Activated CD4-positive, alpha-beta T cell treated with anti-CD3 and anti-CD28 coated beads, Interleukin-2, amount 50 U/mL, for 48 hours (primary cell): ENCODE measurements at regions not wholly inside any gene's neighbourhood (a gene's known extent, or its start where the extent isn't known, plus 50 kb on each side); places are given as distances from the start of the nearest gene placed in this dataset.

ENCODE experiments used
- DNase-seq, 2 experiments: peaks; one replicate each; pipeline ENCODE4 v3.0.0-alpha.2; 2020

- DNase-seq = peak in 1 of 2 experiments; percentile 38
Measured at GRCh38 chr15:38672814-38673670, 108.4 kb upstream of the RASGRP1 start.

- DNase-seq = no peak
Measured at GRCh38 chr15:38674448-38674847, 109.8 kb upstream of the RASGRP1 start.

- no peak for DNase-seq
Measured at GRCh38 chr15:38678281-38678680, 113.7 kb upstream of the RASGRP1 start.

GRCh38 chr15:38680775-38681174 lies 116.2 kb upstream of the RASGRP1 start:
- no peak for DNase-seq

- no peak for DNase-seq
Measured at GRCh38 chr15:38682363-38682762, 117.7 kb upstream of the RASGRP1 start.

GRCh38 chr15:38682861-38683260 lies 118.2 kb upstream of the RASGRP1 start:
- no peak for DNase-seq

GRCh38 chr15:38683382-38684242 lies 119.0 kb upstream of the RASGRP1 start:
- DNase-seq = peak; percentile 72 to 82

GRCh38 chr15:38684440-38685010 lies 119.9 kb upstream of the RASGRP1 start:
- no peak for DNase-seq

GRCh38 chr15:38685686-38686339 lies 121.2 kb upstream of the RASGRP1 start:
- DNase-seq = peak in 1 of 2 experiments; percentile 35

- no peak for DNase-seq
Measured at GRCh38 chr15:38687340-38687739, 122.7 kb upstream of the RASGRP1 start.

GRCh38 chr15:38687775-38688495 lies 123.3 kb upstream of the RASGRP1 start:
- peak in 1 of 2 experiments; percentile 22 for DNase-seq

- DNase-seq = peak; percentile 70 to 78
Measured at GRCh38 chr15:38688761-38689160, 124.1 kb upstream of the RASGRP1 start.

- DNase-seq = no peak
Measured at GRCh38 chr15:38689522-38689921, 124.9 kb upstream of the RASGRP1 start.

- no peak for DNase-seq
Measured at GRCh38 chr15:38690216-38690615, 125.6 kb upstream of the RASGRP1 start.

GRCh38 chr15:38690719-38691332 lies 126.2 kb upstream of the RASGRP1 start:
- peak; percentile 79 to 87 for DNase-seq

GRCh38 chr15:38691377-38691776 lies 126.8 kb upstream of the RASGRP1 start:
- DNase-seq = no peak

GRCh38 chr15:38691965-38692788 lies 127.6 kb upstream of the RASGRP1 start:
- DNase-seq = peak in 1 of 2 experiments; percentile 41

GRCh38 chr15:38692789-38693062 lies 128.1 kb upstream of the RASGRP1 start:
- DNase-seq = no peak

- DNase-seq = peak in 1 of 2 experiments; percentile 14
Measured at GRCh38 chr15:38695249-38696108, 130.9 kb upstream of the RASGRP1 start.
